IMR-90 (cell line): ENCODE measurements at regions not wholly inside any gene's neighbourhood (a gene's known extent, or its start where the extent isn't known, plus 50 kb on each side); places are given as distances from the start of the nearest gene placed in this dataset.

Source experiments
- ATAC-seq: fragments of 200-7000 bp; cut with Tn5 transposase; 2 replicates; pipeline ENCODE4 v1.9.1; 2020; ENCODE audit warnings: low read depth, mild to moderate bottlenecking, moderate library complexity
- BruUV-seq: library from RNA; stranded (reverse); fragments of 400-500 nt; replicated peaks from 2 replicates; lab custom pipeline; 2021; lab: Mats Ljungman, UMichigan
- CTCF ChIA-PET: fragments of 300-600 bp; formaldehyde crosslinking; extraction: SDS; loops from one replicate; lab custom pipeline; 2021; ENCODE audit warnings: antibody characterized with exemption; lab: Yijun Ruan, JAX
- POLR2A ChIA-PET: fragments of 300-600 bp; sonication (Branson Sonifier 250); formaldehyde crosslinking; loops from one replicate; lab custom pipeline; 2022; ENCODE audit warnings: antibody characterized with exemption; ENCODE audit not compliant: unreplicated experiment; lab: Charles Lee
- DNase-seq: peaks from one replicate; pipeline ENCODE4 v3.0.0; 2013
- H2AFZ ChIP-seq: replicated peaks from 2 replicates; pipeline ENCODE3; 2013; ENCODE audit warnings: low read length, mild to moderate bottlenecking; ENCODE audit not compliant: poor library complexity
- H2AK5ac ChIP-seq: 2 replicates; pipeline ENCODE4 v1.6.1; 2013; ENCODE audit warnings: low read depth, low read length, inconsistent platforms
- H2AK9ac ChIP-seq: replicated peaks from 2 replicates; pipeline ENCODE3; 2013; ENCODE audit warnings: mild to moderate bottlenecking, low read depth, low read length, moderate library complexity; ENCODE audit not compliant: poor library complexity
- H2BK120ac ChIP-seq: 2 replicates; pipeline ENCODE4 v1.6.1; 2013; ENCODE audit warnings: low read depth, low read length, inconsistent platforms
- H2BK15ac ChIP-seq: 3 replicates; pipeline ENCODE4 v1.6.1; 2013; ENCODE audit warnings: low read depth, low read length, inconsistent platforms
- H2BK20ac ChIP-seq: 2 replicates; pipeline ENCODE4 v1.6.1; 2013; ENCODE audit warnings: low read depth, mild to moderate bottlenecking, inconsistent platforms, low read length, moderate library complexity
- H2BK5ac ChIP-seq: 2 replicates; pipeline ENCODE4 v1.6.1; 2013; ENCODE audit warnings: mild to moderate bottlenecking, low read depth, low read length, inconsistent platforms; ENCODE audit not compliant: poor library complexity, severe bottlenecking
- H3K14ac ChIP-seq: replicated peaks from 2 replicates; pipeline ENCODE4 v1.6.1; 2013; ENCODE audit warnings: low read depth, low read length, inconsistent platforms
- H3K18ac ChIP-seq: 2 replicates; pipeline ENCODE4 v1.6.1; 2013; ENCODE audit warnings: low read depth, low read length, control low read depth
- H3K23ac ChIP-seq: 2 replicates; pipeline ENCODE4 v1.6.1; 2013; ENCODE audit warnings: low read depth, low read length, inconsistent platforms
- H3K27ac ChIP-seq: 2 replicates; pipeline ENCODE4 v1.5.1; 2013; ENCODE audit warnings: mild to moderate bottlenecking, control low read depth, low read length; ENCODE audit not compliant: insufficient read depth
- H3K27me3 ChIP-seq: 2 replicates; pipeline ENCODE4 v1.6.1; 2013; ENCODE audit warnings: low read length; ENCODE audit not compliant: control insufficient read depth, insufficient read depth
- H3K36me3 ChIP-seq: 2 replicates; pipeline ENCODE4 v1.6.1; 2013; ENCODE audit warnings: low read length, mixed read lengths; ENCODE audit not compliant: control insufficient read depth, insufficient read depth
- H3K4ac ChIP-seq: 2 replicates; pipeline ENCODE4 v1.6.1; 2013; ENCODE audit warnings: low read depth, low read length, inconsistent platforms
- H3K4me1 ChIP-seq: 2 replicates; pipeline ENCODE4 v1.6.1; 2013; ENCODE audit warnings: low read length, mixed read lengths; ENCODE audit not compliant: control insufficient read depth, insufficient read depth
- H3K4me2 ChIP-seq: 2 replicates; pipeline ENCODE4 v1.6.1; 2013; ENCODE audit warnings: low read depth, mild to moderate bottlenecking, control low read depth, low read length, moderate library complexity
- H3K4me3 ChIP-seq: 2 replicates; pipeline ENCODE4 v1.5.1; 2013; ENCODE audit warnings: low read depth, mild to moderate bottlenecking, control low read depth, low read length, moderate library complexity; ENCODE audit not compliant: insufficient read depth
- H3K56ac ChIP-seq: 2 replicates; pipeline ENCODE4 v1.6.1; 2013; ENCODE audit warnings: low read length, inconsistent platforms; ENCODE audit not compliant: insufficient read depth; ENCODE audit errors: extremely low read depth
- H3K79me1 ChIP-seq, 2 experiments: 2 replicates each; pipeline ENCODE4 v1.6.1; 2013; ENCODE audit warnings: low read length in 2 of 2, inconsistent platforms in 1 of 2, low read depth in 1 of 2
- H3K9ac ChIP-seq: 2 replicates; pipeline ENCODE4 v1.6.1; 2013; ENCODE audit warnings: low read depth, low read length, control low read depth
- H3K9me1 ChIP-seq: 2 replicates; pipeline ENCODE4 v1.6.1; 2013; ENCODE audit warnings: low read length, inconsistent platforms; ENCODE audit not compliant: insufficient read depth
- H3K9me3 ChIP-seq: 2 replicates; pipeline ENCODE4 v1.6.1; 2013; ENCODE audit warnings: low read length; ENCODE audit not compliant: control insufficient read depth, insufficient read depth
- H4K20me1 ChIP-seq: 2 replicates; pipeline ENCODE4 v1.6.1; 2013; ENCODE audit warnings: low read length, inconsistent platforms; ENCODE audit not compliant: insufficient read depth
- H4K5ac ChIP-seq: 2 replicates; pipeline ENCODE4 v1.6.1; 2013; ENCODE audit warnings: mild to moderate bottlenecking, low read depth, low read length, control low read depth
- H4K8ac ChIP-seq, 2 experiments: 2 replicates each; pipeline ENCODE4 v1.6.1; 2013; ENCODE audit warnings: low read depth in 2 of 2, low read length in 2 of 2, control low read depth in 1 of 2, inconsistent platforms in 1 of 2
- H4K91ac ChIP-seq: 2 replicates; pipeline ENCODE4 v1.6.1; 2013; ENCODE audit warnings: low read depth, low read length, inconsistent platforms; ENCODE audit not compliant: insufficient read depth
- CTCF ChIP-seq: conservative IDR thresholded peaks from 2 replicates; pipeline ENCODE4 v1.5.1; 2012; ENCODE audit warnings: mild to moderate bottlenecking, low read depth, low read length, improper control_type of control experiment
- MAFK ChIP-seq: IDR thresholded peaks from 2 replicates; pipeline ENCODE4 v1.6.1; 2012; ENCODE audit warnings: low read depth, low read length, improper control_type of control experiment
- MXI1 ChIP-seq: IDR thresholded peaks from 2 replicates; pipeline ENCODE4 v1.6.1; 2012; ENCODE audit warnings: low read depth, mild to moderate bottlenecking, low read length, moderate library complexity, borderline replicate concordance
- RFX5 ChIP-seq: IDR thresholded peaks from 2 replicates; pipeline ENCODE4 v1.8.0; 2012; ENCODE audit warnings: low read depth, mild to moderate bottlenecking, low read length, moderate library complexity
- SMC3 ChIP-seq: fragments of 150-350 bp; IDR thresholded peaks from 2 replicates; pipeline ENCODE4 v1.6.1; 2016; ENCODE audit warnings: low read depth, mild to moderate bottlenecking, antibody characterized with exemption, low read length, moderate library complexity
- WGBS, 2 experiments: methylation state at CpG; one replicate each; pipeline versions ENCODE4 v1.1.5 to v1.1.7; 2013; ENCODE audit warnings: missing lambda C conversion rate in 2 of 2; ENCODE audit not compliant: insufficient read length in 1 of 2; ENCODE audit errors: extremely low coverage in 2 of 2; 5-methylcytosine and 5-hydroxymethylcytosine counted together
- dilution Hi-C: fragments of 300-500 bp; cut with HindIII; formaldehyde crosslinking; loops from one replicate; pipeline ENCODE4 v1.14.3; 2018; ENCODE audit warnings: low sequenced_read_pairs; ENCODE audit not compliant: unreplicated experiment
- in situ Hi-C: fragments of 300-500 bp; cut with MboI; formaldehyde crosslinking; loops from 3 replicates; pipeline ENCODE4 v1.14.3; 2019; ENCODE audit warnings: low sequenced_read_pairs, inconsistent platforms, mixed read lengths
- intact Hi-C: fragments of 100-400 bp; cut with micrococcal nuclease; formaldehyde crosslinking; loops from 2 replicates; pipeline ENCODE4 v1.10.0; 2022

DNA sequence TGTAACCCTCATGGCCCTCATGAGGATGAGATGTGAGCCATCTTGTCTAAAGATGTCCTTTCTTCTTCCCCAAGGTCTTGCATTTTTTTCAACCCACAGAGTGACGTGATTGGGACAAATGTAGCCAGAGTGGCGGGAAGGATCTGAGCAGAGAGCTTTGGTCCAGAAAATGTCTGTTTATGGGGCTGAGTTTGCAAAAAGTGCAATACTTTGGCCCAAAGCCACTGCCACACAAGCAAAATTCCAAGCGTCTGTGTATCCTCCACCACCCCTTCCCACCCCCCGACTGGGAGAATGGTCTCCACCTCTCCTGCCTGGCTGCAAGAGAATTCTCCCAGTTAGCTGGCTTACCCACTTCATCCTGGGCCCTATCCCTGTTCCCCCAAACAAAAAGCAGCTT is 246.9 kb upstream of the LRIG1 start:
- CTCF ChIA-PET: interaction anchor here (0.9 to 1.0 kb wide), 2 partner anchors 7 to 16 kb away, joined by 3 read pairs; no protein-coding TSS in a partner anchor
- no peaks in the 10 kb centered on the region for H4K20me1 ChIP-seq

More for the DNA sequence above, 246.9 kb upstream of the LRIG1 start:
- H3K9me3 ChIP-seq: no peaks in the 10 kb centered on the region
- no peak overlapping the region for H2AFZ ChIP-seq
- H3K36me3 ChIP-seq: no peaks in the 10 kb centered on the region
- POLR2A ChIA-PET: no interaction called here
- H3K79me1 ChIP-seq: no peaks in the 10 kb centered on the region
- no peak overlapping the region for H2BK20ac ChIP-seq
- H3K4me1 ChIP-seq: peaks cover 9% of the 10 kb centered on the region
- no peak overlapping the region for H3K4me3 ChIP-seq
- H3K4me2 ChIP-seq: no peak overlapping the region
- no TSS peak for BruUV-seq
- H3K4ac ChIP-seq: no peak overlapping the region
- no peak overlapping the region for H3K9ac ChIP-seq
- no peak overlapping the region for H3K14ac ChIP-seq
- no peaks in the 10 kb centered on the region for H3K27me3 ChIP-seq
- H2AK9ac ChIP-seq: no peak overlapping the region
- no peak overlapping the region for H2BK5ac ChIP-seq
- H4K8ac ChIP-seq: 0 out of 4 replicates have a peak overlapping the region, but pooled peaks of 1 of the 2 experiments have one; percentile 53
- H3K56ac ChIP-seq: no peak overlapping the region
- in situ Hi-C loops: no loop called here
- TF ChIP-seq CTCF (no peak), RFX5 (no peak), SMC3 (no peak), MXI1 (no peak), MAFK (no peak)
- DNase-seq: no peak
- no CpG with 5 or more reads among the region's 4 CpGs for WGBS, 2 experiments
- no peaks in the 10 kb centered on the region for H3K9me1 ChIP-seq
- dilution Hi-C loops: no loop called here
- no peak overlapping the region; the same call in 1 of the 2 replicates for H2AK5ac ChIP-seq
- no peak overlapping the region for H2BK120ac ChIP-seq
- no peak overlapping the region for H4K5ac ChIP-seq
- no peak for ATAC-seq
- intact Hi-C loops: no loop called here
- H2BK15ac ChIP-seq: no peak overlapping the region
- H3K27ac ChIP-seq: no peak overlapping the region
- H3K23ac ChIP-seq: no peak overlapping the region
- no peak overlapping the region for H4K91ac ChIP-seq
- H3K18ac ChIP-seq: peak overlapping the region; percentile 36; the same call in 1 of the 2 replicates
